Psoas muscle (tissue), 7 donors: ENCODE measurements at regions not wholly inside any gene's neighbourhood (a gene's known extent, or its start where the extent isn't known, plus 50 kb on each side); places are given as distances from the start of the nearest gene placed in this dataset.

Experiments
- ATAC-seq, 4 donors: fragments of 200-7000 bp; cut with Tn5 transposase; one replicate each; pipeline ENCODE4 v1.9.1; 2020; ENCODE audit warnings: moderate library complexity in 3 of 4, mild to moderate bottlenecking in 2 of 4
- DNase-seq, 2 donors: peaks; one replicate each; pipeline ENCODE4 v3.0.0-alpha.2; 2020
- H3K27ac ChIP-seq: fragments of 200-600 bp; one replicate; pipeline ENCODE4 v1.8.0; 2022
- H3K27me3 ChIP-seq, 3 donors: fragments of 200-600 bp in 1 of 3; one replicate each; pipeline versions ENCODE4 v1.6.1 to v1.8.0; 2013 to 2022; ENCODE audit warnings: low read length in 2 of 3, mild to moderate bottlenecking in 2 of 3, moderate library complexity in 1 of 3; ENCODE audit not compliant: insufficient read depth in 3 of 3
- H3K36me3 ChIP-seq, 2 donors: fragments of 200-600 bp in 1 of 2; one replicate each; pipeline versions ENCODE4 v1.6.1 to v1.8.0; 2013 to 2022; ENCODE audit warnings: low read depth in 1 of 2, mild to moderate bottlenecking in 1 of 2, moderate library complexity in 1 of 2; ENCODE audit not compliant: insufficient read depth in 1 of 2
- H3K4me1 ChIP-seq: fragments of 200-600 bp; one replicate; pipeline ENCODE4 v1.8.0; 2022
- H3K4me3 ChIP-seq: fragments of 200-600 bp; one replicate; pipeline ENCODE4 v1.8.0; 2022; ENCODE audit warnings: mild to moderate bottlenecking
- H3K9me3 ChIP-seq: fragments of 200-600 bp; one replicate; pipeline ENCODE4 v1.8.0; 2022
- CTCF ChIP-seq: fragments of 200-600 bp; IDR thresholded peaks from one replicate; pipeline ENCODE4 v1.8.0; 2022; ENCODE audit warnings: antibody characterized with exemption
- WGBS, 3 donors: extraction: QIAGEN DNeasy Blood & Tissue Kit; methylation state at CpG; one replicate each; pipeline versions ENCODE4 v1.1.6 to v1.1.7; 2013; 5-methylcytosine and 5-hydroxymethylcytosine counted together
- intact Hi-C, 2 donors: fragments of 100-400 bp; cut with DNase I; formaldehyde crosslinking; loops; one replicate each; pipeline versions ENCODE4 v1.11.0 to v1.14.2; 2022
- donor health status: healthy with polysubstance abuse.
- donor health status: DM: no; HTN: no; CAD: no; lungs with moderate emphysema.
- donor health status: Bipolar disorder and iron deficiency.
- donor health status: healthy.
- donor health status: DM: yes; HTN: yes; CAD: no.
- donor health status: DM: no; HTN: no; CAD: no.
- donor health status: DM: yes; HTN: yes; CAD: no.

GRCh38 chr6:12567682-12568081 lies 148.9 kb upstream of the PHACTR1 start:
- H3K27ac ChIP-seq: no peak overlapping the region
- TF ChIP-seq CTCF: no peak
- H3K4me1 ChIP-seq: no peaks in the 10 kb centered on the region
- no peaks in the 10 kb centered on the region for H3K36me3 ChIP-seq
- H3K4me3 ChIP-seq: no peak overlapping the region
- DNase-seq (no peak), ATAC-seq (no peak)
- 37 to 53% (median 49%) methylated on average over 3 of the region's 3 CpGs for WGBS, 3 donors
- intact Hi-C loops: no loop called here
- peaks cover 3% of the 10 kb centered on the region for H3K9me3 ChIP-seq
- no peaks in the 10 kb centered on the region for H3K27me3 ChIP-seq

DNA sequence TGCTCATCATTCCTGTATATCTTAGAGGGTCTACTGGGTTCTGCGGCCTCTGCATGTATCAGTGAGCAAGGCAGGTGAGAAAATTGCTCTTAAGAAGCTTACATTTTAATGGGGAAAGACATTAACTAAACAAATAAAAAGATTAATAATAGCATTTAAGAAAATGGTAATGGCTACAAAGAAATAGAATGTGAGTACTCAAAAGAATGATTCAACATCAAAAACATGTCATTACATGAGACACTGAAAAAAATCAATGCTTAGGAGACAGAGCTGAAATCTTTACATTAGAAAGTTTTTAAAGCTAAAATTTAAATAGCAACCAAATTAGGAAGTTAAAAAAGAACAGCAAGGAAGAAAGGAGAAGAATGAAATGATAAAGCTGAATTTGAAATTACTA lies 146.9 kb upstream of the PHACTR1 start:
- Histone ChIP-seq H3K36me3 (no peaks in the 10 kb centered on the region), H3K4me3 (no peak overlapping the region), H3K27ac (no peak overlapping the region), H3K9me3 (peaks cover 3% of the 10 kb centered on the region), H3K4me1 (no peaks in the 10 kb centered on the region), H3K27me3 (no peaks in the 10 kb centered on the region)
- DNase-seq (no peak), ATAC-seq (no peak)
- intact Hi-C loops: no loop called here
- 97% methylated on average over 1 of the region's 1 CpG for WGBS, 3 donors
- no peak for TF ChIP-seq CTCF

DNA sequence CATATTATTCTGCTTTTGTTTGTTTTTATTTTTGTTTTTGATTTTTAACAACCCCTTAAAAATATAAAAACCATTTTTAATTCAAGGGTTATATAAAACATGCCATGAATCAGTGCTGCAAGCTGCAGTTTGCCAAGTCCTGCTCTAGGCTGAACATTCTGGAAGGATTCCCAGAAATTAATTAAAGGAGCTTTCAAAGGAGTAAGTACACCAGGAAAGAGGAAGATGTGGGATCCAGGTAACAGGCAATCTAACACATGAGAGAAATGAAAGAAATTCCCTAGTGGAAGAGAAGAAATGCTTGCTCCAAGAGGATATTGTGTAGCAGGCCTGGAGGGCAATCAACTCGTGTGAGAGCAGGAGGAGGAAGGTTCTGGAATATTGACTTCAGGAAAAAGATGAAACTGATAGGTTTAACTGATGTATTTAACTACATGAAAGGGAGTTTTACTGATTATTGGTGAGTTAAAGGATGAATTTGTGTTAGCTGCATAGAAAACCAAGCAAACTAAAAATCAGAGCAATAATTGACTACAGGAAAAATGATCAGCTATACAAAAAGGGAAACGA lies 146.0 kb upstream of the PHACTR1 start:
- 72 to 80% (median 77%) methylated on average over 2 of the region's 2 CpGs for WGBS, 3 donors
- ATAC-seq (no peak), DNase-seq (no peak)
- intact Hi-C loops: no loop called here
- TF ChIP-seq CTCF: no peak
- H3K27me3 ChIP-seq: no peaks in the 10 kb centered on the region
- H3K4me1 ChIP-seq: no peaks in the 10 kb centered on the region
- no peaks in the 10 kb centered on the region for H3K9me3 ChIP-seq
- no peak overlapping the region for H3K4me3 ChIP-seq
- H3K36me3 ChIP-seq: no peaks in the 10 kb centered on the region
- no peak overlapping the region for H3K27ac ChIP-seq

- H3K4me3 ChIP-seq: no peak overlapping the region
- no peaks in the 10 kb centered on the region for H3K9me3 ChIP-seq
- no peaks in the 10 kb centered on the region for H3K4me1 ChIP-seq
- H3K27me3 ChIP-seq: no peaks in the 10 kb centered on the region
- 43 to 48% (median 47%) methylated on average over 4 of the region's 4 CpGs for WGBS, 3 donors
- ATAC-seq (no peak), DNase-seq (no peak)
- intact Hi-C loops: no loop called here
- TF ChIP-seq CTCF: no peak
- H3K36me3 ChIP-seq: no peaks in the 10 kb centered on the region
- no peak overlapping the region for H3K27ac ChIP-seq
Measured at GRCh38 chr6:12572896-12573827, 143.4 kb upstream of the PHACTR1 start.
